CD14-positive monocyte (primary cell): ENCODE measurements at regions not wholly inside any gene's neighbourhood (a gene's known extent, or its start where the extent isn't known, plus 50 kb on each side); places are given as distances from the start of the nearest gene placed in this dataset.

Source experiments
- DNase-seq, 3 donors: peaks; one replicate each; pipeline ENCODE4 v3.0.0-alpha.2; 2011 to 2022
- H2AFZ ChIP-seq: 2 replicates; pipeline ENCODE4 v1.6.0; 2012; ENCODE audit warnings: mild to moderate bottlenecking, low read depth, low read length, inconsistent platforms; ENCODE audit not compliant: insufficient read depth, poor library complexity, severe bottlenecking
- H3K27ac ChIP-seq, 2 donors: 1 replicate in 1 of 2; 2 replicates in 1 of 2; pipeline ENCODE4 v1.5.1; 2012 to 2013; ENCODE audit warnings: low read length in 2 of 2, control low read depth in 1 of 2, inconsistent platforms in 1 of 2, low read depth in 1 of 2, mild to moderate bottlenecking in 1 of 2
- H3K27me3 ChIP-seq, 2 donors: one replicate each; pipeline versions ENCODE4 v1.6.0 to v1.6.1; 2011 to 2013; ENCODE audit warnings: low read length in 2 of 2; ENCODE audit not compliant: control insufficient read depth in 2 of 2, insufficient read depth in 2 of 2
- H3K36me3 ChIP-seq, 2 donors: replicated peaks in 1 of 2; 1 replicate in 1 of 2; 2 replicates in 1 of 2; pipeline versions ENCODE4 v1.5.1 to v1.6.1; 2012 to 2013; ENCODE audit warnings: low read length in 2 of 2, control low read depth in 1 of 2, inconsistent platforms in 1 of 2, mild to moderate bottlenecking in 1 of 2; ENCODE audit not compliant: insufficient read depth in 2 of 2, control insufficient read depth in 1 of 2
- H3K4me1 ChIP-seq, 2 donors: 1 replicate in 1 of 2; 2 replicates in 1 of 2; pipeline versions ENCODE4 v1.5.1 to v1.6.1; 2012 to 2013; ENCODE audit warnings: low read length in 2 of 2, control low read depth in 1 of 2, inconsistent platforms in 1 of 2, mild to moderate bottlenecking in 1 of 2, moderate library complexity in 1 of 2; ENCODE audit not compliant: insufficient read depth in 2 of 2, control insufficient read depth in 1 of 2
- H3K4me2 ChIP-seq: replicated peaks from 2 replicates; pipeline ENCODE3; 2012; ENCODE audit warnings: low read length, moderate library complexity, mild to moderate bottlenecking; ENCODE audit not compliant: poor library complexity, severe bottlenecking; ENCODE audit errors: extremely low read depth
- H3K4me3 ChIP-seq, 3 experiments: fragments of 200-600 bp in 1 of 3; sonication (generic) in 1 of 3; replicated peaks in 1 of 3; 1 replicate in 2 of 3; 2 replicates in 1 of 3; pipeline ENCODE4 v1.5.1; 2011 to 2013; ENCODE audit warnings: low read length in 3 of 3, mild to moderate bottlenecking in 3 of 3, control low read depth in 2 of 3, low read depth in 2 of 3, inconsistent platforms in 1 of 3, moderate library complexity in 1 of 3
- H3K79me2 ChIP-seq: 2 replicates; pipeline ENCODE4 v1.6.0; 2012; ENCODE audit warnings: mild to moderate bottlenecking, control low read depth, inconsistent platforms, low read length, moderate library complexity; ENCODE audit not compliant: insufficient read depth
- H3K9ac ChIP-seq: 2 replicates; pipeline ENCODE4 v1.6.0; 2017; ENCODE audit warnings: low read length, mild to moderate bottlenecking; ENCODE audit not compliant: insufficient read depth, poor library complexity, severe bottlenecking
- H3K9me3 ChIP-seq, 2 donors: replicated peaks in 1 of 2; 1 replicate in 1 of 2; 2 replicates in 1 of 2; pipeline versions ENCODE4 v1.5.1 to v1.6.1; 2012 to 2013; ENCODE audit warnings: low read length in 2 of 2, control low read depth in 1 of 2; ENCODE audit not compliant: control insufficient read depth in 1 of 2, insufficient read depth in 1 of 2
- H4K20me1 ChIP-seq: 2 replicates; pipeline ENCODE4 v1.6.0; 2012; ENCODE audit warnings: mild to moderate bottlenecking, low read length, control low read depth, moderate library complexity; ENCODE audit not compliant: insufficient read depth
- H3K27ac Mint-ChIP-seq, 7 donors: one replicate each; pipeline ENCODE4 v1.8.0; 2020; ENCODE audit warnings: mild to moderate bottlenecking in 7 of 7, mixed read lengths in 7 of 7, moderate library complexity in 6 of 7, inconsistent platforms in 2 of 7
- H3K27me3 Mint-ChIP-seq, 3 donors: one replicate each; pipeline ENCODE4 v1.8.0; 2021 to 2022; ENCODE audit warnings: low read depth in 3 of 3, mild to moderate bottlenecking in 3 of 3, mixed read lengths in 3 of 3, moderate library complexity in 3 of 3, inconsistent platforms in 1 of 3
- H3K36me3 Mint-ChIP-seq, 2 donors: one replicate each; pipeline ENCODE4 v1.8.0; 2020; ENCODE audit warnings: mixed read lengths in 2 of 2, inconsistent platforms in 1 of 2, mild to moderate bottlenecking in 1 of 2
- H3K4me1 Mint-ChIP-seq: one replicate; pipeline ENCODE4 v1.8.0; 2020; ENCODE audit warnings: mild to moderate bottlenecking, mixed read lengths
- H3K4me3 Mint-ChIP-seq, 2 donors: one replicate each; pipeline ENCODE4 v1.8.0; 2020; ENCODE audit warnings: mild to moderate bottlenecking in 2 of 2, mixed read lengths in 2 of 2, moderate library complexity in 1 of 2
- H3K9me3 Mint-ChIP-seq, 7 donors: one replicate each; pipeline ENCODE4 v1.8.0; 2020 to 2022; ENCODE audit warnings: mixed read lengths in 7 of 7, mild to moderate bottlenecking in 6 of 7, moderate library complexity in 6 of 7, inconsistent platforms in 2 of 7
- WGBS: methylation state at CpG from one replicate; pipeline ENCODE4 v1.1.5; 2013; ENCODE audit warnings: missing lambda C conversion rate; ENCODE audit not compliant: insufficient coverage; 5-methylcytosine and 5-hydroxymethylcytosine counted together
- intact Hi-C, 2 donors: fragments of 100-400 bp; cut with micrococcal nuclease; formaldehyde crosslinking; loops; one replicate each; pipeline versions ENCODE4 v1.15.0 to v1.15.1; 2023
- TF ChIP-seq, protein P1 (sequence below): fragments of 200-600 bp; IDR thresholded peaks from one replicate; pipeline ENCODE4 v1.8.0; 2022; ENCODE audit warnings: antibody characterized with exemption, mild to moderate bottlenecking

DNA sequence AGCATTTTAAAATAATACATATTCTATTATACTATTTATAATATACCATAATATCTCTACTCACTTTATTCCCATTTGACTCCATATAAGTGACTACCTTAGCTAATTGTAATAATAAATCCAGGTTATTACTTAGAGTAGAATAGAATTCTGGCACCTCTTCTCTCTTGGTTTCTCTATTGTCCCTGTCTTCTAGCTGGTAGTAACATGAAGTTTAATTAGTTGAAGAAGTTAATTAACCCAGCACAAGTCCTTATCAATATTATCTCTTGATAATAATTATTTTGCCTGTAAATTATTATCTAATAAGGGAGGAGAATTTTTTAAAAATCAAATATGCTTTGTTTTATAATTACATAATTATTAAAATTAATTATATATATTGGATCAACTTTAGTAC lies 1571.2 kb upstream of the PRR20A start:
- Histone ChIP-seq H3K4me3 (no peak overlapping the region), H3K9ac (no peak overlapping the region), H3K36me3 (no peaks in the 10 kb centered on the region), H3K9me3 (no peaks in the 10 kb centered on the region), H4K20me1 (no peaks in the 10 kb centered on the region), H2AFZ (no peak overlapping the region), H3K27me3 (no peaks in the 10 kb centered on the region), H3K4me1 (no peaks in the 10 kb centered on the region), H3K4me2 (no peak overlapping the region), H3K79me2 (no peaks in the 10 kb centered on the region), H3K27ac (no peak overlapping the region)
- no peak overlapping the region for H3K4me3 Mint-ChIP-seq
- peaks cover 0 to 1% (median 0%) of the 10 kb centered on the region in 7 donors for H3K9me3 Mint-ChIP-seq
- H3K27me3 Mint-ChIP-seq = no peaks in the 10 kb centered on the region
- DNase-seq = no peak
- TF ChIP-seq, protein P1, sequence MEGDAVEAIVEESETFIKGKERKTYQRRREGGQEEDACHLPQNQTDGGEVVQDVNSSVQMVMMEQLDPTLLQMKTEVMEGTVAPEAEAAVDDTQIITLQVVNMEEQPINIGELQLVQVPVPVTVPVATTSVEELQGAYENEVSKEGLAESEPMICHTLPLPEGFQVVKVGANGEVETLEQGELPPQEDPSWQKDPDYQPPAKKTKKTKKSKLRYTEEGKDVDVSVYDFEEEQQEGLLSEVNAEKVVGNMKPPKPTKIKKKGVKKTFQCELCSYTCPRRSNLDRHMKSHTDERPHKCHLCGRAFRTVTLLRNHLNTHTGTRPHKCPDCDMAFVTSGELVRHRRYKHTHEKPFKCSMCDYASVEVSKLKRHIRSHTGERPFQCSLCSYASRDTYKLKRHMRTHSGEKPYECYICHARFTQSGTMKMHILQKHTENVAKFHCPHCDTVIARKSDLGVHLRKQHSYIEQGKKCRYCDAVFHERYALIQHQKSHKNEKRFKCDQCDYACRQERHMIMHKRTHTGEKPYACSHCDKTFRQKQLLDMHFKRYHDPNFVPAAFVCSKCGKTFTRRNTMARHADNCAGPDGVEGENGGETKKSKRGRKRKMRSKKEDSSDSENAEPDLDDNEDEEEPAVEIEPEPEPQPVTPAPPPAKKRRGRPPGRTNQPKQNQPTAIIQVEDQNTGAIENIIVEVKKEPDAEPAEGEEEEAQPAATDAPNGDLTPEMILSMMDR = no peak
- no peaks in the 10 kb centered on the region for H3K4me1 Mint-ChIP-seq
- intact Hi-C loops = no loop called here
- no peaks in the 10 kb centered on the region for H3K36me3 Mint-ChIP-seq
- no peak overlapping the region for H3K27ac Mint-ChIP-seq

DNA sequence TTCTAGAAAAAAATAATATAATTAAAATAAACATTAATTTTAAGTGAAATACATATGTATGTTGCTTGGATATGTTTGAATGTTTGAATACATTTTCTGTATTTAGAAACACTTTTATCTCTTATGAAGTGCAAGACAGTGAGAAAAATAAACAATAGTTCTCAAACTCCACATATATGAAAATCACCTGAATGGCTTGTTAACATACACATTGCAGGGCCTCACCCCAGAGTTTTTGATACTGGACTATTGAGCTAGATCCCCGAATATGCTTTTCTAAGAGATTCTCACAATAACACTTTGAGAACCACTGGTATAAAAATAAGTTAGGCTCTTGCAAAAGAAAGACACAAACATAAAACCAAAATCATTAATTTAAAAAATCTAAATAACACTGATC lies 1570.3 kb upstream of the PRR20A start:
- Histone ChIP-seq H3K9ac (no peak overlapping the region), H3K27me3 (no peaks in the 10 kb centered on the region), H3K4me2 (no peak overlapping the region), H3K4me1 (no peaks in the 10 kb centered on the region), H3K4me3 (no peak overlapping the region), H2AFZ (no peak overlapping the region), H3K79me2 (no peaks in the 10 kb centered on the region), H3K9me3 (no peaks in the 10 kb centered on the region), H3K36me3 (no peaks in the 10 kb centered on the region), H3K27ac (no peak overlapping the region), H4K20me1 (no peaks in the 10 kb centered on the region)
- H3K9me3 Mint-ChIP-seq = peaks cover 0 to 1% (median 0%) of the 10 kb centered on the region in 7 donors
- TF ChIP-seq, protein P1 = no peak
- WGBS = no CpG with 5 or more reads among the region's 1 CpG
- H3K36me3 Mint-ChIP-seq = no peaks in the 10 kb centered on the region
- H3K27ac Mint-ChIP-seq = no peak overlapping the region
- no peak for DNase-seq
- no peaks in the 10 kb centered on the region for H3K27me3 Mint-ChIP-seq
- H3K4me1 Mint-ChIP-seq = no peaks in the 10 kb centered on the region
- no peak overlapping the region for H3K4me3 Mint-ChIP-seq
- intact Hi-C loops = no loop called here
